ENCODE measurements at regions not wholly inside any gene's neighbourhood (a gene's known extent, or its start where the extent isn't known, plus 50 kb on each side); places are given as distances from the start of the nearest gene placed in this dataset.

GRCh38 chr19:30637926-30638325 lies 265.7 kb downstream of the ZNF536 start:
- TF ChIP-seq POLR2AphosphoS5 (IDR thresholded peaks at IDR 0.05; ENCODE audit: low read depth, low read length) (no peak), POLR2A (IDR thresholded peaks at IDR 0.05; ENCODE audit: low read depth, low read length) (no peak), TAF1 (IDR thresholded peaks at IDR 0.05; ENCODE audit: low read depth, low read length) (no peak), SPI1 (IDR thresholded peaks at IDR 0.05; ENCODE audit: low read depth, low read length) (no peak), PAX5 (IDR thresholded peaks at IDR 0.05; ENCODE audit: insufficient read depth, low read length, severe bottlenecking) (no peak)
